Psoas muscle (tissue), 7 donors: ENCODE measurements at regions not wholly inside any gene's neighbourhood (a gene's known extent, or its start where the extent isn't known, plus 50 kb on each side); places are given as distances from the start of the nearest gene placed in this dataset.

Experiments
- ATAC-seq, 4 donors: fragments of 200-7000 bp; cut with Tn5 transposase; one replicate each; pipeline ENCODE4 v1.9.1; 2020; ENCODE audit warnings: moderate library complexity in 3 of 4, mild to moderate bottlenecking in 2 of 4
- DNase-seq, 2 donors: peaks; one replicate each; pipeline ENCODE4 v3.0.0-alpha.2; 2020
- H3K27ac ChIP-seq: fragments of 200-600 bp; one replicate; pipeline ENCODE4 v1.8.0; 2022
- H3K27me3 ChIP-seq, 3 donors: fragments of 200-600 bp in 1 of 3; one replicate each; pipeline versions ENCODE4 v1.6.1 to v1.8.0; 2013 to 2022; ENCODE audit warnings: low read length in 2 of 3, mild to moderate bottlenecking in 2 of 3, moderate library complexity in 1 of 3; ENCODE audit not compliant: insufficient read depth in 3 of 3
- H3K36me3 ChIP-seq, 2 donors: fragments of 200-600 bp in 1 of 2; one replicate each; pipeline versions ENCODE4 v1.6.1 to v1.8.0; 2013 to 2022; ENCODE audit warnings: low read depth in 1 of 2, mild to moderate bottlenecking in 1 of 2, moderate library complexity in 1 of 2; ENCODE audit not compliant: insufficient read depth in 1 of 2
- H3K4me1 ChIP-seq: fragments of 200-600 bp; one replicate; pipeline ENCODE4 v1.8.0; 2022
- H3K4me3 ChIP-seq: fragments of 200-600 bp; one replicate; pipeline ENCODE4 v1.8.0; 2022; ENCODE audit warnings: mild to moderate bottlenecking
- H3K9me3 ChIP-seq: fragments of 200-600 bp; one replicate; pipeline ENCODE4 v1.8.0; 2022
- CTCF ChIP-seq: fragments of 200-600 bp; IDR thresholded peaks from one replicate; pipeline ENCODE4 v1.8.0; 2022; ENCODE audit warnings: antibody characterized with exemption
- WGBS, 3 donors: extraction: QIAGEN DNeasy Blood & Tissue Kit; methylation state at CpG; one replicate each; pipeline versions ENCODE4 v1.1.6 to v1.1.7; 2013; 5-methylcytosine and 5-hydroxymethylcytosine counted together
- intact Hi-C, 2 donors: fragments of 100-400 bp; cut with DNase I; formaldehyde crosslinking; loops; one replicate each; pipeline versions ENCODE4 v1.11.0 to v1.14.2; 2022
- donor health status: healthy with polysubstance abuse.
- donor health status: DM: no; HTN: no; CAD: no; lungs with moderate emphysema.
- donor health status: Bipolar disorder and iron deficiency.
- donor health status: healthy.
- donor health status: DM: yes; HTN: yes; CAD: no.
- donor health status: DM: no; HTN: no; CAD: no.
- donor health status: DM: yes; HTN: yes; CAD: no.

DNA sequence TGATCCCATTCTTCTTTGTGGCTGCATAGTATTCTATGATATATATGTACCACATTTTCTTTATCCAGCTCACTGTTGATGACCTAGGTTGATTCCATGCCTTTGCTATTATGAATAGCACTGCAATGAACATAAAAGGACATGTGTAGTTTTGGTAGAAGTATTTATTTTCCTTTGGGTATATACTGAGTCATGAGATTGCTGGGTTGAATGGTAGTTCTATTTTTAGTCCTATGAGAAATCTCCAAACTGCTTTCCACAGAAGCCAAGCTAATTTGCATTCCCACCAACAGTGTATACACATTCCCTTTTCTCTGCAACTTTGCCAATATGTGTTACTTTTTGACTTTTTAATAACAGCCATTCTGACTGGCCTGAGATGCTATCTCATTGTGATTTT, 278.3 kb downstream of the PCDH18 start:
- H3K4me3 ChIP-seq: no peak overlapping the region
- H3K36me3 ChIP-seq: no peaks in the 10 kb centered on the region
- DNase-seq: no peak
- no peak for TF ChIP-seq CTCF
- no peaks in the 10 kb centered on the region for H3K27me3 ChIP-seq
- no peak for ATAC-seq
- H3K9me3 ChIP-seq: no peaks in the 10 kb centered on the region
- no peak overlapping the region for H3K27ac ChIP-seq
- H3K4me1 ChIP-seq: no peaks in the 10 kb centered on the region
- intact Hi-C loops: no loop called here

- no peaks in the 10 kb centered on the region for H3K27me3 ChIP-seq
- ATAC-seq (no peak), DNase-seq (no peak)
- no peaks in the 10 kb centered on the region for H3K9me3 ChIP-seq
- WGBS, 3 donors: 49 to 58% (median 51%) methylated on average over 2 of the region's 2 CpGs
- intact Hi-C loops: no loop called here
- H3K4me1 ChIP-seq: no peaks in the 10 kb centered on the region
- no peak for TF ChIP-seq CTCF
- no peak overlapping the region for H3K27ac ChIP-seq
- H3K36me3 ChIP-seq: no peaks in the 10 kb centered on the region
- H3K4me3 ChIP-seq: no peak overlapping the region
Observed at GRCh38 chr4:137249112-137249511, 283.2 kb downstream of the PCDH18 start.

DNA sequence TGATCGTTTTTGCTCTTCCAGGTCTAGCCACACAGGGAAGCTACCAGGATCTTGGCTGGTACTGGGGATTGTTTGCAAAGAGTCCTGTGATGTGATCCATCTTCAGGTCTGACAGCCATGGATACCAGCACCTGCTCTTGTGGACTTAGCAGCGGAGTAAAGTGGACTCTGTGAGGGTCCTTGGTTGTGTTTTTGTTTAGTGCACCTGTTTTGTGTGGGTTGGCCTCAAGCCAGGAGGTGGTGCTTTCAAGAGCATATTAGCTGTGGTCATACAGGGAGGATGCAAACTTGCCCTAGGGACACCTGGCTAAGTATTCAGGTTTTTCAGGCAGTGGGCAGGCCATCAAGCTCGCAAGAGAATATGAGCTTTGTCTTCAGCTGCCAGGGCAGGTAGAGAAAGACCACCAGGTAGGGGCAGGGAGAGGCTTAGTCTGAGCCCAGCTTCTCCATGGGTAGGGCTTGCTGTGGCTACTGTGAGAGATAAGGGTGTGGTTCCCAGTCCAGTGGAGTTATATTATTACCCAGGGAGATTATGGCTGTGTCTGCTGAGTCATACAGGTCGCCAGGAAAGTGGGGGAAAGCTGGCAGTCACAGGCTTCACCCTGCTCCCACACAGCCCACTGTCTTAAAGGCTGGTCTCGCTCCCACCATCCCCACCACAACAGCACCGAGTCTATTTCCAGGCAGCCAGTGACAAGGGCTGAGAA, 293.7 kb downstream of the PCDH18 start:
- TF ChIP-seq CTCF: no peak
- no peak overlapping the region for H3K4me3 ChIP-seq
- H3K27ac ChIP-seq: no peak overlapping the region
- H3K36me3 ChIP-seq: no peaks in the 10 kb centered on the region
- H3K4me1 ChIP-seq: no peaks in the 10 kb centered on the region
- WGBS, 3 donors: 69 to 81% (median 72%) methylated on average over 6 of the region's 6 CpGs
- ATAC-seq (no peak), DNase-seq (no peak)
- H3K27me3 ChIP-seq: no peaks in the 10 kb centered on the region
- H3K9me3 ChIP-seq: no peaks in the 10 kb centered on the region
- intact Hi-C loops: no loop called here

DNA sequence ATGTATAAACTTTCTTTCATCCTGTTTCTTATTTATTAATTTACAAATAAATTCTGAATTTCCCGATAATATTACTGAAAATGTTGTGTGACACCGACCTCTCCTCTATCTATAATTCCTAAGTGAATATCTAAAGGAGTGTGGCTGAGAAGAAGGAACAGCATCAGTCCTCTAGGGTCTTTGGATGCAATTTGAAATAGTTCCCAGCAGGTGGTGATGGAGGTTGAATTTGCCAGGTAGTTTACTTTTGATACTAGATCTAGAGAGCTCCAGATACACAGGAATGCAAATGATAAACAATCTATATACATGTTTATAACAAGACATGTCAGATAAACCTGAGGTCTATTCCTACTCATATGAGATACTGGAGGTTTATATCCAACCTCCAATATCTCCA, 305.4 kb downstream of the PCDH18 start:
- H3K36me3 ChIP-seq: no peaks in the 10 kb centered on the region
- H3K27ac ChIP-seq: no peak overlapping the region
- no peaks in the 10 kb centered on the region for H3K4me1 ChIP-seq
- ATAC-seq (no peak), DNase-seq (no peak)
- peaks cover 6% of the 10 kb centered on the region for H3K9me3 ChIP-seq
- H3K27me3 ChIP-seq: no peaks in the 10 kb centered on the region
- H3K4me3 ChIP-seq: no peak overlapping the region
- TF ChIP-seq CTCF: no peak
- WGBS, 3 donors: 65 to 85% (median 76%) methylated on average over 2 of the region's 2 CpGs
- intact Hi-C loops: no loop called here

DNA sequence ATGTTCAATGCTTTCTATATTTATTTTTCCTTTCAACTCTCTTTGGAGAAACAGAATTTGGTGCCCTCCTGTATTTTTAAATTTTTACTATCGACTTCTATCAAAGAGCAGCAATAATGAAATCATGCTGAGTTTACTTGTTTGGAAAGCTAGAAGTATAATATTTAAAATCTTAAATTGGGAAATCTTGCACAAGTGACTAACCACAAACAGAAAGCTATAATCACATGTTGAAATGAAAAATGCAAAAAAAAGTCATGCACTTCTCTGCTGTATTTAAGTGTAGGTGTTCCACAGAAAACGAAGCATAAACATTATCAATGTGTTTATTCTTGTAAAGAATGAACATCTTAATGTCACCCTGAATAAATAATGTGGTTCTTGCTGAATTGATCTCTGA, 306.1 kb downstream of the PCDH18 start:
- TF ChIP-seq CTCF: no peak
- Histone ChIP-seq H3K27me3 (no peaks in the 10 kb centered on the region), H3K27ac (no peak overlapping the region), H3K4me3 (no peak overlapping the region), H3K36me3 (no peaks in the 10 kb centered on the region), H3K9me3 (peaks cover 6% of the 10 kb centered on the region), H3K4me1 (no peaks in the 10 kb centered on the region)
- ATAC-seq: no peak
- intact Hi-C loops: no loop called here
- WGBS, 3 donors: 73 to 87% (median 78%) methylated on average over 2 of the region's 2 CpGs
- DNase-seq: no peak
